IPS DF 19.7 (cell line): ENCODE measurements at regions not wholly inside any gene's neighbourhood (a gene's known extent, or its start where the extent isn't known, plus 50 kb on each side); places are given as distances from the start of the nearest gene placed in this dataset.
"Not testable (repeated sequence)": the region's sequence is repeated elsewhere in the genome, so short reads cannot be mapped to it uniquely, and the experiment has no call there.

ENCODE experiments used
- DNase-seq: peaks from one replicate; pipeline ENCODE4 v3.0.0-alpha.2; 2013; ENCODE audit warnings: low read depth, low spot score

GRCh38 chr2:17196380-17196779 lies 321.9 kb downstream of the RAD51AP2 start:
- DNase-seq = no peak

- DNase-seq = no peak
Measured at GRCh38 chr2:17195016-17195415, 323.2 kb downstream of the RAD51AP2 start.

- DNase-seq = no peak
Measured at GRCh38 chr2:17194083-17194482, 324.2 kb downstream of the RAD51AP2 start.

GRCh38 chr2:17193433-17193890 lies 324.8 kb downstream of the RAD51AP2 start:
- DNase-seq = not testable (repeated sequence)

- no peak for DNase-seq
Measured at GRCh38 chr2:17191223-17191622, 327.0 kb downstream of the RAD51AP2 start.

GRCh38 chr2:17190527-17190926 lies 327.7 kb downstream of the RAD51AP2 start:
- DNase-seq = no peak

- no peak for DNase-seq
Measured at GRCh38 chr2:17188721-17189120, 329.5 kb downstream of the RAD51AP2 start.

- no peak for DNase-seq
Measured at GRCh38 chr2:17184512-17184911, 333.7 kb downstream of the RAD51AP2 start.

GRCh38 chr2:17182399-17182798 lies 335.8 kb downstream of the RAD51AP2 start:
- no peak for DNase-seq

- DNase-seq = no peak
Measured at GRCh38 chr2:17181051-17181752, 337.0 kb downstream of the RAD51AP2 start.

- no peak for DNase-seq
Measured at GRCh38 chr2:17179145-17179808, 339.0 kb downstream of the RAD51AP2 start.

- DNase-seq = no peak
Measured at GRCh38 chr2:17177088-17177487, 341.2 kb downstream of the RAD51AP2 start.

- peak; percentile 40 for DNase-seq
Measured at GRCh38 chr2:17171446-17172049, 346.7 kb downstream of the RAD51AP2 start.

GRCh38 chr2:17166506-17166905 lies 351.7 kb downstream of the RAD51AP2 start:
- no peak for DNase-seq

GRCh38 chr2:17164550-17164949 lies 353.7 kb downstream of the RAD51AP2 start:
- DNase-seq = no peak

GRCh38 chr2:17163638-17164037 lies 354.6 kb downstream of the RAD51AP2 start:
- DNase-seq = no peak

GRCh38 chr2:17162713-17163112 lies 355.5 kb downstream of the RAD51AP2 start:
- DNase-seq = no peak

- DNase-seq = no peak
Measured at GRCh38 chr2:17160594-17160993, 357.6 kb downstream of the RAD51AP2 start.

- DNase-seq = no peak
Measured at GRCh38 chr2:17156086-17156485, 362.2 kb downstream of the RAD51AP2 start.

- no peak for DNase-seq
Measured at GRCh38 chr2:17149945-17150344, 368.3 kb downstream of the RAD51AP2 start.

GRCh38 chr2:17148407-17149145 lies 369.7 kb downstream of the RAD51AP2 start:
- peak; percentile 17 for DNase-seq

GRCh38 chr2:17146358-17146757 lies 371.9 kb downstream of the RAD51AP2 start:
- DNase-seq = no peak
